Loucy (cell line): ENCODE measurements at regions not wholly inside any gene's neighbourhood (a gene's known extent, or its start where the extent isn't known, plus 50 kb on each side); places are given as distances from the start of the nearest gene placed in this dataset.

Experiments
- H2AFZ ChIP-seq: fragments of 200-600 bp; sonication (generic); 2 replicates; pipeline ENCODE4 v1.6.0; 2016; ENCODE audit warnings: antibody characterized with exemption, mild to moderate bottlenecking, low read length, moderate library complexity
- H3F3A ChIP-seq: fragments of 200-600 bp; 2 replicates; pipeline ENCODE4 v1.6.0; 2016; ENCODE audit warnings: antibody characterized with exemption, low read depth, mild to moderate bottlenecking
- H3K27me3 ChIP-seq: fragments of 200-600 bp; sonication (generic); 2 replicates; pipeline ENCODE4 v1.6.1; 2014; ENCODE audit warnings: low read length, mild to moderate bottlenecking; ENCODE audit not compliant: insufficient read depth, poor library complexity, severe bottlenecking
- H3K36me3 ChIP-seq: fragments of 200-600 bp; sonication (generic); 2 replicates; pipeline ENCODE4 v1.6.1; 2016; ENCODE audit warnings: low read length; ENCODE audit not compliant: insufficient read depth
- H3K4me1 ChIP-seq: fragments of 200-600 bp; sonication (generic); 2 replicates; pipeline ENCODE4 v1.5.1; 2014; ENCODE audit warnings: low read length, mild to moderate bottlenecking; ENCODE audit not compliant: insufficient read depth, poor library complexity, severe bottlenecking
- H3K4me2 ChIP-seq: fragments of 200-600 bp; sonication (generic); 2 replicates; pipeline ENCODE4 v1.6.0; 2014; ENCODE audit warnings: antibody characterized with exemption, low read length, low read depth, mild to moderate bottlenecking; ENCODE audit not compliant: poor library complexity, severe bottlenecking
- H3K4me3 ChIP-seq: fragments of 200-600 bp; sonication (generic); 2 replicates; pipeline ENCODE4 v1.5.1; 2014; ENCODE audit warnings: low read length, mild to moderate bottlenecking, mixed read lengths; ENCODE audit not compliant: poor library complexity, severe bottlenecking
- H3K79me2 ChIP-seq: fragments of 200-600 bp; sonication (generic); 2 replicates; pipeline ENCODE4 v1.6.1; 2014; ENCODE audit warnings: low read length; ENCODE audit not compliant: insufficient read depth
- H3K9ac ChIP-seq: fragments of 200-600 bp; sonication (generic); 2 replicates; pipeline ENCODE4 v1.6.0; 2014; ENCODE audit warnings: mild to moderate bottlenecking, low read depth, low read length, moderate library complexity; ENCODE audit not compliant: poor library complexity, severe bottlenecking
- H3K9me2 ChIP-seq: fragments of 200-600 bp; sonication (generic); replicated peaks from 2 replicates; pipeline ENCODE4 v1.6.1; 2016; ENCODE audit warnings: low read depth, low read length, mixed read lengths
- H3K9me3 ChIP-seq: fragments of 200-600 bp; sonication (generic); 2 replicates; pipeline ENCODE4 v1.6.1; 2014; ENCODE audit warnings: mild to moderate bottlenecking, antibody characterized with exemption, low read length, low read depth; ENCODE audit not compliant: insufficient read depth
- H4K20me1 ChIP-seq: fragments of 200-600 bp; sonication (generic); 2 replicates; pipeline ENCODE4 v1.6.0; 2014; ENCODE audit warnings: antibody characterized with exemption, low read length, mild to moderate bottlenecking; ENCODE audit not compliant: insufficient read depth, poor library complexity, severe bottlenecking
- CTCF ChIP-seq: fragments of 200-600 bp; sonication (generic); conservative IDR thresholded peaks from 2 replicates; pipeline ENCODE4 v1.5.1; 2014; ENCODE audit warnings: mild to moderate bottlenecking, antibody characterized with exemption, low read length
- EZH2phosphoT487 ChIP-seq: fragments of 200-600 bp; IDR thresholded peaks from 2 replicates; pipeline ENCODE4 v1.6.1; 2018; ENCODE audit warnings: antibody characterized with exemption, mild to moderate bottlenecking, moderate library complexity, borderline replicate concordance

DNA sequence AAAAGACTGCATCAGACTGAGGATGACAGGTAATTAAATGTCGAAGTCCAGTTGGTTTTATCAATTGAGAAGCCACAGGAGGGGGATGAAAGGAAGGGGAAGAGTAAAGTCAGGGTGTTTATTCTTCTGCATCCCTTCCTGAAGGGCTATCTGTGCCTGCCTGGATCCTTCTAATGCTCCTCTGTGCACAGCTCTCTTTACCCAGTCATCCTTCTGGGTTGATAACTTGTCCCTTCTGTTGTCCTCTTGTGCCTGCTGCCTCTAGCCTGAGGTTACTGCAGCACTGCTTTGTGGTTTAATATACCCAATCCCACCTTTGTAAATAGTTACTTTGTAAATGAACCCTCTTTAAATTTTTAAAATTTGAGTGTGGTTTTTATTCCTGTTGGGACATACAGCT lies 1127.3 kb downstream of the EPHA7 start:
- Histone ChIP-seq H3F3A (no peaks in the 10 kb centered on the region), H3K79me2 (no peaks in the 10 kb centered on the region), H4K20me1 (no peaks in the 10 kb centered on the region), H3K4me3 (no peak overlapping the region), H2AFZ (no peak overlapping the region), H3K9me2 (no peaks in the 10 kb centered on the region), H3K36me3 (no peaks in the 10 kb centered on the region), H3K27me3 (no peaks in the 10 kb centered on the region), H3K9me3 (no peaks in the 10 kb centered on the region), H3K4me1 (no peaks in the 10 kb centered on the region), H3K4me2 (no peak overlapping the region), H3K9ac (no peak overlapping the region)
- TF ChIP-seq EZH2phosphoT487 = no peak
- no peak for TF ChIP-seq CTCF

GRCh38 chr6:92289831-92290230 lies 1129.5 kb downstream of the EPHA7 start:
- Histone ChIP-seq H2AFZ (no peak overlapping the region), H3F3A (no peaks in the 10 kb centered on the region), H3K9me3 (no peaks in the 10 kb centered on the region), H3K4me2 (no peak overlapping the region), H3K4me1 (no peaks in the 10 kb centered on the region), H3K36me3 (no peaks in the 10 kb centered on the region), H3K9ac (no peak overlapping the region), H3K9me2 (no peaks in the 10 kb centered on the region), H4K20me1 (no peaks in the 10 kb centered on the region), H3K4me3 (no peak overlapping the region), H3K27me3 (no peaks in the 10 kb centered on the region), H3K79me2 (no peaks in the 10 kb centered on the region)
- no peak for TF ChIP-seq EZH2phosphoT487
- TF ChIP-seq CTCF = no peak

DNA sequence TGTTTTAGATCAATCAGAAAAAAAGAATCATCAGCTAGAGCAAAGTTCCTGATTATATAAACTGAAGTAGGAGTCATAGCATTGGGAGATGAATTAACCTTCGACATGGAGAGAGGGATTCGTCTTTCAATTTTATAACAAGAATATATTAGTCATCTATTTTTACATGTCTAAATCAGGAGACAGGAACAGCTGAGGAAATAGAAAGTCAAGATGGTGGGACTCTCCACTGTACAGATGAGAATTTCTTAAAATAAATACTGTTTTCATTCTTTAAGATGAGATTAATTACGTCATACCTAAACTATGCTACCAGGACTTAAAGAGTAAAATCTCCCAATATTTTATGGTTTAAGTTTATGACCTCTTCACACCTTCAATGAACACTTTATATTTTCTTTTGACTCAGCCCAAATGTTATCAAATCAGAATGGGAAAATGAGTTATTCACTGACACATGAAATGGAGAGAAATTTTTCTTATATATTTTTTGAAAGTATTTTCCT lies 1137.7 kb downstream of the EPHA7 start:
- Histone ChIP-seq H3K36me3 (no peaks in the 10 kb centered on the region), H4K20me1 (no peaks in the 10 kb centered on the region), H3K27me3 (no peaks in the 10 kb centered on the region), H3K9ac (no peak overlapping the region), H3K4me1 (no peaks in the 10 kb centered on the region), H3K79me2 (no peaks in the 10 kb centered on the region), H3F3A (no peaks in the 10 kb centered on the region), H3K4me2 (no peak overlapping the region), H3K4me3 (no peak overlapping the region), H3K9me2 (no peaks in the 10 kb centered on the region), H3K9me3 (no peaks in the 10 kb centered on the region), H2AFZ (no peak overlapping the region)
- TF ChIP-seq EZH2phosphoT487 (no peak), CTCF (no peak)
